ENCODE measurements at regions not wholly inside any gene's neighbourhood (a gene's known extent, or its start where the extent isn't known, plus 50 kb on each side); places are given as distances from the start of the nearest gene placed in this dataset.

- intact Hi-C loops (cut with DNase I), result no loop called here
Measured at GRCh38 chr6:25034431-25034921, 98.7 kb upstream of the RIPOR2 start.

GRCh38 chr6:25035174-25035511 lies 99.4 kb upstream of the RIPOR2 start:
- no peak for DNase-seq (ENCODE audit: low spot score)
- intact Hi-C loops (cut with DNase I), result no loop called here
- ATAC-seq, result no peak

More at GRCh38 chr6:25034431-25034921, 98.7 kb upstream of the RIPOR2 start:
- DNase-seq (ENCODE audit: low spot score), result no peak
- ATAC-seq, result peak; percentile 51

- DNase-seq (ENCODE audit: low spot score) (no peak), ATAC-seq (peak; percentile 38)
- intact Hi-C loops (cut with DNase I), result no loop called here
Measured at GRCh38 chr6:25035512-25036435, 100.0 kb upstream of the RIPOR2 start.

GRCh38 chr6:25036461-25036860 lies 100.7 kb upstream of the RIPOR2 start:
- intact Hi-C loops (cut with DNase I), result no loop called here
- no peak for ATAC-seq

GRCh38 chr6:25038300-25038699 lies 102.5 kb upstream of the RIPOR2 start:
- ATAC-seq (no peak), DNase-seq (ENCODE audit: low spot score) (no peak)
- intact Hi-C loops (cut with DNase I), result no loop called here

More at GRCh38 chr6:25036461-25036860, 100.7 kb upstream of the RIPOR2 start:
- DNase-seq (ENCODE audit: low spot score), result no peak

- ATAC-seq (no peak), DNase-seq (ENCODE audit: low spot score) (no peak)
- intact Hi-C loops (cut with DNase I), result no loop called here
Measured at GRCh38 chr6:25038999-25039398, 103.2 kb upstream of the RIPOR2 start.

- ATAC-seq, result no peak
- DNase-seq (ENCODE audit: low spot score), result no peak
- intact Hi-C loops (cut with DNase I), result no loop called here
Measured at GRCh38 chr6:25041485-25042035, 105.8 kb upstream of the RIPOR2 start.

- intact Hi-C loops (cut with DNase I), result no loop called here
- ATAC-seq, result no peak
- no peak for DNase-seq (ENCODE audit: low spot score)
Measured at GRCh38 chr6:25042036-25042521, 106.3 kb upstream of the RIPOR2 start.

- ATAC-seq, result no peak
- intact Hi-C loops (cut with DNase I), result no loop called here
- DNase-seq (ENCODE audit: low spot score), result no peak
Measured at GRCh38 chr6:25042536-25042935, 106.8 kb upstream of the RIPOR2 start.

GRCh38 chr6:25042984-25043725 lies 107.4 kb upstream of the RIPOR2 start:
- intact Hi-C loops (cut with DNase I), result no loop called here
- no peak for DNase-seq (ENCODE audit: low spot score)

GRCh38 chr6:25043892-25044291 lies 108.1 kb upstream of the RIPOR2 start:
- intact Hi-C loops (cut with DNase I), result no loop called here
- DNase-seq (ENCODE audit: low spot score) (no peak), ATAC-seq (no peak)

More at GRCh38 chr6:25042984-25043725, 107.4 kb upstream of the RIPOR2 start:
- ATAC-seq, result no peak

- intact Hi-C loops (cut with DNase I), result no loop called here
- ATAC-seq, result no peak
- no peak for DNase-seq (ENCODE audit: low spot score)
Measured at GRCh38 chr6:25046942-25047341, 111.2 kb upstream of the RIPOR2 start.

- ATAC-seq (no peak), DNase-seq (ENCODE audit: low spot score) (no peak)
- intact Hi-C loops (cut with DNase I), result no loop called here
Measured at GRCh38 chr6:25050356-25050755, 114.6 kb upstream of the RIPOR2 start.

- ATAC-seq (no peak), DNase-seq (ENCODE audit: low spot score) (no peak)
- intact Hi-C loops (cut with DNase I), result no loop called here
Measured at GRCh38 chr6:25051083-25051482, 115.3 kb upstream of the RIPOR2 start.

GRCh38 chr6:25052181-25052580 lies 116.4 kb upstream of the RIPOR2 start:
- no peak for ATAC-seq

GRCh38 chr6:25053875-25054371 lies 118.2 kb upstream of the RIPOR2 start:
- ATAC-seq (peak; percentile 96), DNase-seq (ENCODE audit: low spot score) (no peak)
- intact Hi-C loops (cut with DNase I), result no loop called here

More at GRCh38 chr6:25052181-25052580, 116.4 kb upstream of the RIPOR2 start:
- no peak for DNase-seq (ENCODE audit: low spot score)
- intact Hi-C loops (cut with DNase I), result no loop called here

GRCh38 chr6:25054469-25054868 lies 118.7 kb upstream of the RIPOR2 start:
- DNase-seq (ENCODE audit: low spot score) (no peak), ATAC-seq (peak; percentile 13)
- intact Hi-C loops (cut with DNase I), result no loop called here

GRCh38 chr6:25056130-25056529 lies 120.4 kb upstream of the RIPOR2 start:
- ATAC-seq, result no peak
- intact Hi-C loops (cut with DNase I), result no loop called here
- no peak for DNase-seq (ENCODE audit: low spot score)

GRCh38 chr6:25057111-25057905 lies 121.5 kb upstream of the RIPOR2 start:
- no peak for ATAC-seq
- intact Hi-C loops (cut with DNase I), result no loop called here

More at GRCh38 chr6:25057111-25057905, 121.5 kb upstream of the RIPOR2 start:
- no peak for DNase-seq (ENCODE audit: low spot score)
